Medulla oblongata (tissue), 1 donor: ENCODE measurements at regions not wholly inside any gene's neighbourhood (a gene's known extent, or its start where the extent isn't known, plus 50 kb on each side); places are given as distances from the start of the nearest gene placed in this dataset.
"Not testable (repeated sequence)": the region's sequence is repeated elsewhere in the genome, so short reads cannot be mapped to it uniquely, and the experiment has no call there.

Experiments used
- DNase-seq: peaks from one replicate; pipeline ENCODE4 v3.0.0-alpha.2; 2015; ENCODE audit errors: extremely low spot score

GRCh38 chr13:90719461-90719860 is 628.0 kb upstream of the MIR17HG start:
- no peak for DNase-seq

- DNase-seq, result no peak
Measured at GRCh38 chr13:90721937-90722336, 625.5 kb upstream of the MIR17HG start.

GRCh38 chr13:90723381-90723780 is 624.1 kb upstream of the MIR17HG start:
- DNase-seq, result no peak

- DNase-seq, result no peak
Measured at GRCh38 chr13:90726375-90726774, 621.1 kb upstream of the MIR17HG start.

- DNase-seq, result no peak
Measured at GRCh38 chr13:90732049-90732448, 615.4 kb upstream of the MIR17HG start.

GRCh38 chr13:90734497-90734896 is 613.0 kb upstream of the MIR17HG start:
- DNase-seq, result not testable (repeated sequence)

GRCh38 chr13:90738881-90739280 is 608.6 kb upstream of the MIR17HG start:
- no peak for DNase-seq

GRCh38 chr13:90740099-90740498 is 607.4 kb upstream of the MIR17HG start:
- no peak for DNase-seq

- no peak for DNase-seq
Measured at GRCh38 chr13:90742381-90742780, 605.1 kb upstream of the MIR17HG start.

GRCh38 chr13:90746230-90746629 is 601.3 kb upstream of the MIR17HG start:
- no peak for DNase-seq

GRCh38 chr13:90750021-90750420 is 597.5 kb upstream of the MIR17HG start:
- no peak for DNase-seq

- no peak for DNase-seq
Measured at GRCh38 chr13:90751026-90751425, 596.5 kb upstream of the MIR17HG start.

- DNase-seq, result no peak
Measured at GRCh38 chr13:90752070-90752469, 595.4 kb upstream of the MIR17HG start.

GRCh38 chr13:90757127-90757680 is 590.3 kb upstream of the MIR17HG start:
- no peak for DNase-seq

- DNase-seq, result no peak
Measured at GRCh38 chr13:90760639-90761038, 586.8 kb upstream of the MIR17HG start.

GRCh38 chr13:90763476-90764150 is 583.9 kb upstream of the MIR17HG start:
- DNase-seq, result no peak

GRCh38 chr13:90766386-90766902 is 581.0 kb upstream of the MIR17HG start:
- DNase-seq, result no peak

- no peak for DNase-seq
Measured at GRCh38 chr13:90768116-90768515, 579.4 kb upstream of the MIR17HG start.

- no peak for DNase-seq
Measured at GRCh38 chr13:90769387-90769786, 578.1 kb upstream of the MIR17HG start.

- DNase-seq, result no peak
Measured at GRCh38 chr13:90770334-90770733, 577.2 kb upstream of the MIR17HG start.

GRCh38 chr13:90773681-90774080 is 573.8 kb upstream of the MIR17HG start:
- no peak for DNase-seq

- no peak for DNase-seq
Measured at GRCh38 chr13:90776051-90776748, 571.3 kb upstream of the MIR17HG start.

- no peak for DNase-seq
Measured at GRCh38 chr13:90783273-90783672, 564.2 kb upstream of the MIR17HG start.
